DND-41 (cell line): ENCODE measurements at regions not wholly inside any gene's neighbourhood (a gene's known extent, or its start where the extent isn't known, plus 50 kb on each side); places are given as distances from the start of the nearest gene placed in this dataset.

Experiments
- ATAC-seq: fragments of 200-7000 bp; cut with Tn5 transposase; 3 replicates; pipeline ENCODE4 v1.9.1; 2021; ENCODE audit warnings: low read depth; ENCODE audit not compliant: insufficient read depth
- DNase-seq: peaks from one replicate; pipeline ENCODE4 v3.0.0-alpha.2; 2020
- H2AFZ ChIP-seq: 2 replicates; pipeline ENCODE4 v1.6.0; 2012; ENCODE audit warnings: low read depth, low read length
- H3K27ac ChIP-seq: 2 replicates; pipeline ENCODE4 v1.5.1; 2012; ENCODE audit warnings: low read length, inconsistent platforms
- H3K27me3 ChIP-seq: fragments of 200-600 bp; sonication (generic); 2 replicates; pipeline ENCODE4 v1.6.0; 2012; ENCODE audit warnings: low read length, mild to moderate bottlenecking, inconsistent platforms; ENCODE audit not compliant: insufficient read depth, poor library complexity
- H3K36me3 ChIP-seq: 2 replicates; pipeline ENCODE4 v1.5.1; 2012; ENCODE audit warnings: low read length, inconsistent platforms; ENCODE audit not compliant: insufficient read depth
- H3K4me1 ChIP-seq: 2 replicates; pipeline ENCODE4 v1.5.1; 2012; ENCODE audit warnings: mild to moderate bottlenecking, low read length; ENCODE audit not compliant: insufficient read depth
- H3K4me2 ChIP-seq: 2 replicates; pipeline ENCODE4 v1.6.0; 2012; ENCODE audit warnings: mild to moderate bottlenecking, moderate library complexity, low read length, inconsistent platforms; ENCODE audit not compliant: insufficient read depth
- H3K4me3 ChIP-seq, 2 experiments: fragments of 200-600 bp in 1 of 2; shearing (Covaris generic) in 1 of 2; 2 replicates each; pipeline ENCODE4 v1.5.1; 2012 to 2016; ENCODE audit warnings: inconsistent platforms in 2 of 2, low read length in 2 of 2, mild to moderate bottlenecking in 2 of 2, low read depth in 1 of 2, moderate library complexity in 1 of 2
- H3K79me2 ChIP-seq: 2 replicates; pipeline ENCODE4 v1.6.0; 2012; ENCODE audit warnings: low read length, inconsistent platforms; ENCODE audit not compliant: insufficient read depth
- H3K9ac ChIP-seq: 2 replicates; pipeline ENCODE4 v1.6.0; 2012; ENCODE audit warnings: low read depth, mild to moderate bottlenecking, inconsistent platforms, low read length, moderate library complexity
- H3K9me3 ChIP-seq: 2 replicates; pipeline ENCODE4 v1.5.1; 2012; ENCODE audit warnings: low read length, moderate library complexity, mild to moderate bottlenecking, inconsistent platforms; ENCODE audit not compliant: insufficient read depth, severe bottlenecking
- H4K20me1 ChIP-seq: 2 replicates; pipeline ENCODE4 v1.6.0; 2012; ENCODE audit warnings: low read length; ENCODE audit not compliant: insufficient read depth
- EZH2 ChIP-seq: IDR thresholded peaks from 3 replicates; pipeline ENCODE4 v1.6.1; 2012; ENCODE audit warnings: borderline replicate concordance, low read depth, mild to moderate bottlenecking, moderate library complexity, low read length, inconsistent platforms; ENCODE audit not compliant: severe bottlenecking
- TF ChIP-seq, protein P1 (sequence below): IDR thresholded peaks from 2 replicates; pipeline ENCODE4 v1.5.1; 2012; ENCODE audit warnings: borderline replicate concordance, low read length, moderate library complexity, mild to moderate bottlenecking; ENCODE audit not compliant: poor library complexity, severe bottlenecking; ENCODE audit errors: extremely low read depth

DNA sequence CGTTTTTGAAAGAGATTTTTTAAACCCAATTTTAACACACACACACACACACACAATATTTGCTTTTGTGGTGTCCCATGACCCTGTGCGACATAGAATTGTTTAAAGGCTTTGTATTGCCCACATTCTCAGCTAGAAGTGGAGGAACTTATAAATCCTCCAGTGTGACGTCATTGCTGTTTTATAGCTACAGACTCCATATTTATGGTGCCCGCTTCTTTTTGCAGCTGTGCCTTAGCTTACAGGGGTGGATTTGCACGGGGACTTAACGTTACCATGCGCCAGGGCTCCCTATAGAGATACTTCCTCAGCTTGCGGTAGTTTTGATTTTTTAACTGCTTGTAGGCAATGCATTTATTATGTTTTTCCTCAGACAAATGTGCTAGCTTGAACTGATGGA is 101.9 kb upstream of the SMIM21 start:
- Histone ChIP-seq H3K9me3 (no peaks in the 10 kb centered on the region), H3K4me1 (no peaks in the 10 kb centered on the region), H3K36me3 (no peaks in the 10 kb centered on the region), H2AFZ (no peak overlapping the region), H3K27ac (no peak overlapping the region), H4K20me1 (no peaks in the 10 kb centered on the region), H3K9ac (no peak overlapping the region), H3K4me2 (no peak overlapping the region), H3K79me2 (no peaks in the 10 kb centered on the region), H3K27me3 (no peaks in the 10 kb centered on the region), H3K4me3 (no peak overlapping the region)
- TF ChIP-seq, protein P1, sequence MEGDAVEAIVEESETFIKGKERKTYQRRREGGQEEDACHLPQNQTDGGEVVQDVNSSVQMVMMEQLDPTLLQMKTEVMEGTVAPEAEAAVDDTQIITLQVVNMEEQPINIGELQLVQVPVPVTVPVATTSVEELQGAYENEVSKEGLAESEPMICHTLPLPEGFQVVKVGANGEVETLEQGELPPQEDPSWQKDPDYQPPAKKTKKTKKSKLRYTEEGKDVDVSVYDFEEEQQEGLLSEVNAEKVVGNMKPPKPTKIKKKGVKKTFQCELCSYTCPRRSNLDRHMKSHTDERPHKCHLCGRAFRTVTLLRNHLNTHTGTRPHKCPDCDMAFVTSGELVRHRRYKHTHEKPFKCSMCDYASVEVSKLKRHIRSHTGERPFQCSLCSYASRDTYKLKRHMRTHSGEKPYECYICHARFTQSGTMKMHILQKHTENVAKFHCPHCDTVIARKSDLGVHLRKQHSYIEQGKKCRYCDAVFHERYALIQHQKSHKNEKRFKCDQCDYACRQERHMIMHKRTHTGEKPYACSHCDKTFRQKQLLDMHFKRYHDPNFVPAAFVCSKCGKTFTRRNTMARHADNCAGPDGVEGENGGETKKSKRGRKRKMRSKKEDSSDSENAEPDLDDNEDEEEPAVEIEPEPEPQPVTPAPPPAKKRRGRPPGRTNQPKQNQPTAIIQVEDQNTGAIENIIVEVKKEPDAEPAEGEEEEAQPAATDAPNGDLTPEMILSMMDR = no peak
- no peak for TF ChIP-seq EZH2
- ATAC-seq = no peak
- DNase-seq = no peak

DNA sequence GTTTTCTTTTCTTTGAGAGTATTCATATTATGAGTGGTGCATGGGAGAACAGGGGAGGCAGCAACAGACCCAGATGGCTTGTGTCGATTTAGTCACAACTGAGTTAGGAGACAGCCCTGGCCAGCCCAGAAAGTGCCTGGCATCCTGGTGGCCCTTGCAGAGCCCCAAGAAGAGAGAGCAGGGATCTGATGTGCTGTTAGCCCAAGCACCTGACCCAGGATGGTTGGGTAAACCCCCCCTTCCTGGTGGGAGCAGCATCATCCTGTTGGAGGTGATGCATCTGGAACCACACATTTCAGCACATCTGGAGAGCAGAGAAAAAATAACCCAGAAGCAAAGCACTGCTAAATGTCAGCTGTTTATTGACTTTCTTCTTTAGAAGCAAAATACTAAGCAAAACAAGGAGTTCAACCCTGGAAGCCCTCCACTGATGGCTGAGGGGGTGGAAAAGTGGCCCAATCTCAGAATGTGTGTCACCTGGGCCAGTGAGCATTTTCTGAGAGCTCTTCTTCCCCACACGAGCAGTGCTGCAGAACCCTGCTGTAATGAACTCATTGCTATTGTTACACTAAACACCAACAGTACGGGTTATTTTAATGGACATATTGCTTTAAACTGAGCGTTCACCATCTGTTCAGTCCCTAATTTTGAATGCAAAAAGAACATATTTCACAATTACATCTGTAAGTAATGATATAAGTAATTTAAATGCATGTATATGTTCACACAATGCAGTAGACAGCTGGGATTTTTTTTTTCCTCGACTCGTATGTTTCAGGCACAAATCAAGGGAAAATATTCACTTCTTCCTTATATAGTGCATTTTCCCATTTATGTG is 100.6 kb upstream of the SMIM21 start:
- H4K20me1 ChIP-seq = no peaks in the 10 kb centered on the region
- TF ChIP-seq, protein P1 = no peak
- no peak for TF ChIP-seq EZH2
- no peak overlapping the region for H3K9ac ChIP-seq

DNA sequence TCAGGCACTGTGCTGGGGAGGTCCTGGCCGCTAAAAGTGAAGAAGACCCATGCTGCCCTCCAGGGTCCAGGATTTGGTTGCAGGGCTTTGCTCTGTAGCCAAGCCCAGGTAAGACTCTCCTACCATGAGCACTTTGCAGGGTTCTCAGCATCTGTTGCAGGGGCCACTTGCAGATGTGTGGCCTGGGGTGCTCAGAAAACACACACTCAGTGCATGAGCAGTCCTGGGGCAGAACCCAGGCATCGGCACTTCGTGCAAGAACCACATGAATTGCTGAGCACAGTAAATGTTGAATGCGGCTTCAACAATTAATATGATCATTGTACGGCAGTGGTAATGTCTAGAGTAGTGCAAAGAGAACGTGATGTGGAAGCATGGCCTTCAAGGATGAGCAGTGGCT is 98.5 kb upstream of the SMIM21 start:
- no peaks in the 10 kb centered on the region for H3K4me1 ChIP-seq
- no peak overlapping the region for H3K9ac ChIP-seq
- no peaks in the 10 kb centered on the region for H4K20me1 ChIP-seq
- no peaks in the 10 kb centered on the region for H3K9me3 ChIP-seq
- H2AFZ ChIP-seq = no peak overlapping the region
- no peak overlapping the region for H3K4me2 ChIP-seq
- H3K27ac ChIP-seq = no peak overlapping the region
- ATAC-seq (no peak), DNase-seq (no peak)
- TF ChIP-seq EZH2 = no peak
- TF ChIP-seq, protein P1 = no peak
- no peak overlapping the region for H3K4me3 ChIP-seq
- H3K27me3 ChIP-seq = no peaks in the 10 kb centered on the region
- no peaks in the 10 kb centered on the region for H3K79me2 ChIP-seq
- no peaks in the 10 kb centered on the region for H3K36me3 ChIP-seq

More for the DNA sequence above, 100.6 kb upstream of the SMIM21 start:
- ATAC-seq (no peak), DNase-seq (no peak)
- no peaks in the 10 kb centered on the region for H3K36me3 ChIP-seq
- H3K4me3 ChIP-seq = no peak overlapping the region
- no peak overlapping the region for H2AFZ ChIP-seq
- no peaks in the 10 kb centered on the region for H3K4me1 ChIP-seq
- no peaks in the 10 kb centered on the region for H3K79me2 ChIP-seq
- no peak overlapping the region for H3K4me2 ChIP-seq
- no peak overlapping the region for H3K27ac ChIP-seq
- H3K27me3 ChIP-seq = no peaks in the 10 kb centered on the region
- H3K9me3 ChIP-seq = no peaks in the 10 kb centered on the region
